GM23248 (cell line): ENCODE measurements at regions not wholly inside any gene's neighbourhood (a gene's known extent, or its start where the extent isn't known, plus 50 kb on each side); places are given as distances from the start of the nearest gene placed in this dataset.
"Not testable (repeated sequence)": the region's sequence is repeated elsewhere in the genome, so short reads cannot be mapped to it uniquely, and the experiment has no call there.

Experiments used
- DNase-seq: peaks from one replicate; pipeline ENCODE4 v3.0.0-alpha.2; 2015
- H2AFZ ChIP-seq: fragments of 200-600 bp; sonication (generic); 2 replicates; pipeline ENCODE4 v1.6.1; 2016; ENCODE audit warnings: antibody characterized with exemption
- H3F3A ChIP-seq: fragments of 200-600 bp; sonication (generic); 2 replicates; pipeline ENCODE4 v1.6.1; 2016; ENCODE audit warnings: mild to moderate bottlenecking, antibody characterized with exemption, mixed run types; ENCODE audit not compliant: insufficient read depth
- H3K27ac ChIP-seq: fragments of 200-600 bp; sonication (generic); 2 replicates; pipeline ENCODE4 v1.5.1; 2016; ENCODE audit warnings: mild to moderate bottlenecking
- H3K27me3 ChIP-seq: fragments of 200-600 bp; sonication (generic); replicated peaks from 2 replicates; pipeline ENCODE4 v1.6.1; 2016; ENCODE audit warnings: mild to moderate bottlenecking; ENCODE audit not compliant: insufficient read depth
- H3K36me3 ChIP-seq: fragments of 200-600 bp; sonication (generic); 2 replicates; pipeline ENCODE4 v1.6.1; 2016; ENCODE audit warnings: low read depth, mild to moderate bottlenecking
- H3K4me1 ChIP-seq: fragments of 200-600 bp; sonication (generic); 2 replicates; pipeline ENCODE4 v1.6.1; 2016; ENCODE audit warnings: mild to moderate bottlenecking; ENCODE audit not compliant: insufficient read depth
- H3K4me2 ChIP-seq: fragments of 200-600 bp; sonication (generic); one replicate; pipeline ENCODE4 v1.6.1; 2016; ENCODE audit warnings: mild to moderate bottlenecking; ENCODE audit not compliant: unreplicated experiment
- H3K4me3 ChIP-seq: fragments of 200-600 bp; sonication (generic); 2 replicates; pipeline ENCODE4 v1.5.1; 2016; ENCODE audit warnings: mild to moderate bottlenecking
- H3K79me2 ChIP-seq: fragments of 200-600 bp; sonication (generic); 2 replicates; pipeline ENCODE4 v1.6.1; 2016; ENCODE audit warnings: mild to moderate bottlenecking; ENCODE audit not compliant: insufficient read depth
- H3K9ac ChIP-seq: fragments of 200-600 bp; sonication (generic); 2 replicates; pipeline ENCODE4 v1.6.1; 2016; ENCODE audit warnings: mild to moderate bottlenecking
- H3K9me2 ChIP-seq: fragments of 200-600 bp; sonication (generic); 2 replicates; pipeline ENCODE4 v1.6.1; 2016; ENCODE audit warnings: mixed run types, mild to moderate bottlenecking, moderate library complexity; ENCODE audit not compliant: insufficient read depth
- H3K9me3 ChIP-seq: fragments of 200-600 bp; sonication (generic); one replicate; pipeline ENCODE4 v1.6.1; 2017; ENCODE audit warnings: low read depth
- H4K20me1 ChIP-seq: fragments of 200-600 bp; sonication (generic); 2 replicates; pipeline ENCODE4 v1.6.0; 2016; ENCODE audit not compliant: insufficient read depth
- EZH2 ChIP-seq: fragments of 200-600 bp; sonication (generic); IDR thresholded peaks from 2 replicates; pipeline ENCODE4 v1.6.1; 2018; ENCODE audit warnings: antibody characterized with exemption, mild to moderate bottlenecking; ENCODE audit not compliant: insufficient read depth, poor library complexity, severe bottlenecking
- EZH2phosphoT487 ChIP-seq: fragments of 200-600 bp; sonication (generic); IDR thresholded peaks from 2 replicates; pipeline ENCODE4 v1.6.1; 2018; ENCODE audit warnings: antibody characterized with exemption, moderate library complexity, mild to moderate bottlenecking, low read depth; ENCODE audit not compliant: insufficient read depth
- WGBS, 2 experiments: methylation state at CpG; one replicate each; pipeline ENCODE4 v1.1.6; 2015 to 2017; ENCODE audit warnings: low lambda C conversion rate in 2 of 2, low coverage in 1 of 2; ENCODE audit errors: missing lambda C conversion rate in 2 of 2; 5-methylcytosine and 5-hydroxymethylcytosine counted together
- in situ Hi-C: fragments of 300-500 bp; cut with MboI; formaldehyde crosslinking; loops from 2 replicates; pipeline ENCODE4 v1.15.0; 2020

GRCh38 chr4:7134737-7135388, 57.5 kb upstream of the SORCS2 start:
- no peak overlapping the region; the same call in 1 of the 2 replicates for H3K9ac ChIP-seq
- H3K27ac ChIP-seq, result peak overlapping the region; percentile 48
- H3K4me3 ChIP-seq, result no peak overlapping the region
- no peaks in the 10 kb centered on the region for H3K9me3 ChIP-seq
- H2AFZ ChIP-seq, result peak overlapping the region; percentile 42; the same call in 1 of the 2 replicates
- peak overlapping the region; percentile 8 for H3K4me2 ChIP-seq
- 28 to 32% methylated on average over 11 to 12 of the region's 12 CpGs for WGBS, 2 experiments
- peaks cover 33% of the 10 kb centered on the region for H3F3A ChIP-seq
- no peaks in the 10 kb centered on the region for H3K79me2 ChIP-seq
- H4K20me1 ChIP-seq, result no peaks in the 10 kb centered on the region
- H3K36me3 ChIP-seq, result no peaks in the 10 kb centered on the region
- in situ Hi-C loops, result no loop called here
- H3K4me1 ChIP-seq, result peaks cover 9% of the 10 kb centered on the region; the same call in 1 of the 2 replicates
- TF ChIP-seq EZH2phosphoT487 (no peak), EZH2 (no peak)
- H3K9me2 ChIP-seq, result no peaks in the 10 kb centered on the region
- no peaks in the 10 kb centered on the region; the same call in 1 of the 2 replicates for H3K27me3 ChIP-seq
- peak; percentile 94 for DNase-seq

GRCh38 chr4:7133818-7134650, 58.3 kb upstream of the SORCS2 start:
- H3K36me3 ChIP-seq, in situ Hi-C loops, H3K9me2 ChIP-seq, DNase-seq, H3K79me2 ChIP-seq, H3K27me3 ChIP-seq, H4K20me1 ChIP-seq, H2AFZ ChIP-seq, H3K4me2 ChIP-seq, H3K4me1 ChIP-seq, H3K9ac ChIP-seq, H3K9me3 ChIP-seq, H3K4me3 ChIP-seq: not testable (repeated sequence)
- 60 to 65% methylated on average over 4 of the region's 4 CpGs for WGBS, 2 experiments
- peak overlapping the region; percentile 48 for H3K27ac ChIP-seq
- peaks cover 33% of the 10 kb centered on the region for H3F3A ChIP-seq

GRCh38 chr4:7132730-7133582, 59.4 kb upstream of the SORCS2 start:
- Histone ChIP-seq H3K4me3 (no peak overlapping the region), H3K9ac (no peak overlapping the region), H3K79me2 (no peaks in the 10 kb centered on the region), H3F3A (peaks cover 33% of the 10 kb centered on the region), H3K27me3 (no peaks in the 10 kb centered on the region), H4K20me1 (no peaks in the 10 kb centered on the region), H3K36me3 (no peaks in the 10 kb centered on the region), H3K4me2 (no peak overlapping the region), H3K9me2 (no peaks in the 10 kb centered on the region), H3K9me3 (no peaks in the 10 kb centered on the region), H3K4me1 (peaks cover 9% of the 10 kb centered on the region; the same call in 1 of the 2 replicates), H2AFZ (no peak overlapping the region), H3K27ac (no peak overlapping the region)
- TF ChIP-seq EZH2phosphoT487 (no peak), EZH2 (no peak)
- in situ Hi-C loops, result no loop called here
- 65 to 81% methylated on average over 4 of the region's 4 CpGs for WGBS, 2 experiments
- peak; percentile 66 for DNase-seq

GRCh38 chr4:7132249-7132648, 60.1 kb upstream of the SORCS2 start:
- DNase-seq, result no peak
- Histone ChIP-seq H3K9ac (no peak overlapping the region), H3F3A (peaks cover 33% of the 10 kb centered on the region), H3K9me2 (no peaks in the 10 kb centered on the region), H3K36me3 (no peaks in the 10 kb centered on the region), H3K4me3 (no peak overlapping the region), H3K9me3 (no peaks in the 10 kb centered on the region), H3K27me3 (no peaks in the 10 kb centered on the region), H3K4me2 (no peak overlapping the region), H4K20me1 (no peaks in the 10 kb centered on the region), H3K27ac (no peak overlapping the region), H3K79me2 (no peaks in the 10 kb centered on the region), H2AFZ (no peak overlapping the region), H3K4me1 (peaks cover 9% of the 10 kb centered on the region; the same call in 1 of the 2 replicates)
- in situ Hi-C loops, result no loop called here
- WGBS, 2 experiments, result 85 to 86% methylated on average over 11 of the region's 11 CpGs
- TF ChIP-seq EZH2phosphoT487, result no peak
- no peak for TF ChIP-seq EZH2
